Common myeloid progenitor, CD34-positive (primary cell): ENCODE measurements at regions not wholly inside any gene's neighbourhood (a gene's known extent, or its start where the extent isn't known, plus 50 kb on each side); places are given as distances from the start of the nearest gene placed in this dataset.
A peak's percentile ranks its signal among the peaks of the same experiment; 100 is the strongest.

Source experiments
- CTCF ChIA-PET: fragments of 350-600 bp; sonication (Branson Sonifier 250); formaldehyde crosslinking; loops from one replicate; lab custom pipeline; 2021; ENCODE audit warnings: antibody characterized with exemption; lab: Charles Lee
- POLR2A ChIA-PET: fragments of 350-600 bp; sonication (Branson Sonifier 250); formaldehyde crosslinking; loops from one replicate; lab custom pipeline; 2021; ENCODE audit warnings: antibody characterized with exemption; lab: Charles Lee
- DNase-seq, 3 donors: peaks; one replicate each; pipeline versions ENCODE4 v3.0.0 to v3.0.0-alpha.2; 2013
- H3K27ac ChIP-seq, 2 experiments: 1 replicate in 1 of 2; 2 replicates in 1 of 2; pipeline ENCODE4 v1.7.0; 2013; ENCODE audit warnings: inconsistent platforms in 2 of 2, low read length in 2 of 2, mild to moderate bottlenecking in 2 of 2, low read depth in 1 of 2, moderate library complexity in 1 of 2; ENCODE audit not compliant: severe bottlenecking in 2 of 2, insufficient read depth in 1 of 2, poor library complexity in 1 of 2
- H3K27me3 ChIP-seq, 5 experiments: replicated peaks in 2 of 5; 1 replicate in 3 of 5; 2 replicates in 2 of 5; pipeline versions ENCODE4 v1.6.1 to v1.7.0; 2013; ENCODE audit warnings: low read length in 4 of 5, mild to moderate bottlenecking in 2 of 5, moderate library complexity in 2 of 5, inconsistent platforms in 1 of 5; ENCODE audit not compliant: insufficient read depth in 5 of 5, control insufficient read depth in 4 of 5
- H3K36me3 ChIP-seq, 4 experiments: 1 replicate in 2 of 4; 2 replicates in 2 of 4; pipeline versions ENCODE4 v1.6.1 to v1.7.0; 2013; ENCODE audit warnings: low read length in 3 of 4, control low read depth in 1 of 4, mild to moderate bottlenecking in 1 of 4; ENCODE audit not compliant: control insufficient read depth in 4 of 4, insufficient read depth in 4 of 4
- H3K4me1 ChIP-seq, 4 experiments: 1 replicate in 3 of 4; 2 replicates in 1 of 4; pipeline versions ENCODE4 v1.6.1 to v1.7.1; 2013; ENCODE audit warnings: low read length in 3 of 4, mild to moderate bottlenecking in 3 of 4, control low read depth in 1 of 4, inconsistent platforms in 1 of 4, moderate library complexity in 1 of 4; ENCODE audit not compliant: control insufficient read depth in 4 of 4, insufficient read depth in 4 of 4; ENCODE audit errors: control extremely low read depth in 1 of 4
- H3K4me3 ChIP-seq, 7 experiments: 1 replicate in 4 of 7; 2 replicates in 3 of 7; pipeline versions ENCODE4 v1.5.1 to v1.7.0; 2013; ENCODE audit warnings: mild to moderate bottlenecking in 7 of 7, low read length in 6 of 7, moderate library complexity in 6 of 7, inconsistent platforms in 2 of 7, low read depth in 2 of 7, control low read depth in 1 of 7; ENCODE audit not compliant: insufficient read depth in 4 of 7, control insufficient read depth in 1 of 7; ENCODE audit errors: extremely low read depth in 1 of 7
- H3K9me3 ChIP-seq, 5 experiments: 1 replicate in 4 of 5; 2 replicates in 1 of 5; pipeline versions ENCODE4 v1.6.1 to v1.7.1; 2013; ENCODE audit warnings: low read length in 4 of 5, mild to moderate bottlenecking in 2 of 5, inconsistent platforms in 1 of 5, low read depth in 1 of 5, moderate library complexity in 1 of 5; ENCODE audit not compliant: control insufficient read depth in 4 of 5, insufficient read depth in 2 of 5; ENCODE audit errors: control extremely low read depth in 1 of 5
- WGBS: methylation state at CpG from one replicate; pipeline ENCODE4 v1.1.5; 2013; ENCODE audit not compliant: insufficient coverage; 5-methylcytosine and 5-hydroxymethylcytosine counted together

- no peak for DNase-seq
- no peaks in the 10 kb centered on the region for H3K36me3 ChIP-seq
- H3K9me3 ChIP-seq: no peaks in the 10 kb centered on the region
- WGBS: 93% methylated on average over 2 of the region's 4 CpGs
- peaks cover 0 to 14% (median 1%) of the 10 kb centered on the region in 4 experiments for H3K4me1 ChIP-seq
- no peaks in the 10 kb centered on the region for H3K27me3 ChIP-seq
- POLR2A ChIA-PET: no interaction called here
- no peak overlapping the region for H3K4me3 ChIP-seq
- no peak overlapping the region for H3K27ac ChIP-seq
- CTCF ChIA-PET: interaction anchor here (0.8 to 1.4 kb wide), 5 partner anchors 9 to 78 kb away, joined by 3 to 4 read pairs (median 3); no protein-coding TSS in a partner anchor
Observed at GRCh38 chr3:23648996-23649395, 156.8 kb upstream of the UBE2E1 start.

GRCh38 chr3:23649448-23649847, 156.3 kb upstream of the UBE2E1 start:
- no peaks in the 10 kb centered on the region for H3K36me3 ChIP-seq
- no peaks in the 10 kb centered on the region for H3K27me3 ChIP-seq
- ChIA-PET CTCF (interaction anchor here (0.8 to 1.4 kb wide), 5 partner anchors 9 to 78 kb away, joined by 3 to 4 read pairs (median 3); no protein-coding TSS in a partner anchor), POLR2A (no interaction called here)
- no peak overlapping the region for H3K27ac ChIP-seq
- peaks cover 0 to 14% (median 2%) of the 10 kb centered on the region in 4 experiments for H3K4me1 ChIP-seq
- no peaks in the 10 kb centered on the region for H3K9me3 ChIP-seq
- H3K4me3 ChIP-seq: no peak overlapping the region
- 91% methylated on average over 3 of the region's 3 CpGs for WGBS
- DNase-seq: no peak

GRCh38 chr3:23650371-23651140, 155.2 kb upstream of the UBE2E1 start:
- H3K9me3 ChIP-seq: peaks cover 0 to under 1% (median 0%) of the 10 kb centered on the region in 5 experiments
- ChIA-PET CTCF (no interaction called here), POLR2A (no interaction called here)
- no peak overlapping the region for H3K4me3 ChIP-seq
- no peaks in the 10 kb centered on the region for H3K36me3 ChIP-seq
- H3K27me3 ChIP-seq: no peaks in the 10 kb centered on the region
- peak in 1 of 3 donors; percentile 7 for DNase-seq
- WGBS: 100% methylated on average over 5 of the region's 5 CpGs
- no peak overlapping the region for H3K27ac ChIP-seq
- peaks cover 0 to 14% (median 3%) of the 10 kb centered on the region in 4 experiments for H3K4me1 ChIP-seq

GRCh38 chr3:23653647-23654525, 151.9 kb upstream of the UBE2E1 start:
- peak in 1 of 3 donors; percentile 6 for DNase-seq
- H3K4me3 ChIP-seq: no peak overlapping the region
- no peak overlapping the region for H3K27ac ChIP-seq
- no peaks in the 10 kb centered on the region for H3K27me3 ChIP-seq
- peaks cover 0 to 9% (median 3%) of the 10 kb centered on the region in 5 experiments for H3K9me3 ChIP-seq
- H3K4me1 ChIP-seq: peaks cover 3 to 17% (median 6%) of the 10 kb centered on the region in 4 experiments
- CTCF ChIA-PET: no interaction called here
- POLR2A ChIA-PET: no interaction called here
- no peaks in the 10 kb centered on the region for H3K36me3 ChIP-seq
- WGBS: 82% methylated on average over 7 of the region's 9 CpGs

GRCh38 chr3:23654571-23654970, 151.2 kb upstream of the UBE2E1 start:
- no peak overlapping the region for H3K4me3 ChIP-seq
- WGBS: 79% methylated on average over 2 of the region's 3 CpGs
- ChIA-PET CTCF (no interaction called here), POLR2A (no interaction called here)
- peaks cover 0 to 9% (median 3%) of the 10 kb centered on the region in 5 experiments for H3K9me3 ChIP-seq
- no peaks in the 10 kb centered on the region for H3K27me3 ChIP-seq
- H3K36me3 ChIP-seq: no peaks in the 10 kb centered on the region
- no peak overlapping the region for H3K27ac ChIP-seq
- DNase-seq: no peak
- H3K4me1 ChIP-seq: peaks cover 9 to 24% (median 10%) of the 10 kb centered on the region in 4 experiments

DNA sequence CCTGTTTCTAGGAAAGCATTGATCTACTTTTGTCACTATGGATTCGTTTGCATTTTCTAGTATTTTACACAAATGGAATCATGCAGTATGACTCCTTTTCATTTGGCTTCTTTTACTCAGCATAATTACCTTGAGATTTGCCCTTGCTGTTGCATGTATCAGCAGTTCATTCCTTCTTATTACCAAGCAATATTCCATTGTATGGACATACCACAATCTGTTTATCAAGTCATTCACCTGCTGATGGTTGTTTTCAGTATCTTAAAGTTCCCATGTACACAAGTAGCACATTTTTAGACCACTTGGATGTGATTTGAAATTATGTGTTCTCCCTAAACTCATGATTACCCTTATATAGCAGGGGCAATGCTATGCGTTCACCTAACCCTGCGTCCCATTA, 150.0 kb upstream of the UBE2E1 start:
- ChIA-PET POLR2A (no interaction called here), CTCF (no interaction called here)
- no peaks in the 10 kb centered on the region for H3K36me3 ChIP-seq
- peaks cover 9 to 23% (median 13%) of the 10 kb centered on the region in 4 experiments for H3K4me1 ChIP-seq
- H3K27ac ChIP-seq: no peak overlapping the region
- no peak for DNase-seq
- H3K27me3 ChIP-seq: no peaks in the 10 kb centered on the region
- no peak overlapping the region for H3K4me3 ChIP-seq
- WGBS: 97% methylated on average over 3 of the region's 3 CpGs
- H3K9me3 ChIP-seq: peaks cover 0 to 9% (median 3%) of the 10 kb centered on the region in 5 experiments
